GM13976 (cell line): ENCODE measurements at regions not wholly inside any gene's neighbourhood (a gene's known extent, or its start where the extent isn't known, plus 50 kb on each side); places are given as distances from the start of the nearest gene placed in this dataset.

Experiments
- DNase-seq: peaks from one replicate; pipeline ENCODE4 v3.0.0; 2012; ENCODE audit warnings: low spot score
- in situ Hi-C: fragments of 300-500 bp; cut with MboI; formaldehyde crosslinking; loops from one replicate; pipeline ENCODE4 v1.12.0; 2022; ENCODE audit warnings: low sequenced_read_pairs, mixed read lengths, inconsistent platforms; ENCODE audit not compliant: unreplicated experiment
- TF ChIP-seq, protein P1 (sequence below): IDR thresholded peaks from 2 replicates; pipeline ENCODE4 v1.5.1; 2012; ENCODE audit warnings: borderline replicate concordance, mild to moderate bottlenecking; ENCODE audit not compliant: insufficient read depth; ENCODE audit errors: extremely low read depth, missing control alignments, control extremely low read depth

DNA sequence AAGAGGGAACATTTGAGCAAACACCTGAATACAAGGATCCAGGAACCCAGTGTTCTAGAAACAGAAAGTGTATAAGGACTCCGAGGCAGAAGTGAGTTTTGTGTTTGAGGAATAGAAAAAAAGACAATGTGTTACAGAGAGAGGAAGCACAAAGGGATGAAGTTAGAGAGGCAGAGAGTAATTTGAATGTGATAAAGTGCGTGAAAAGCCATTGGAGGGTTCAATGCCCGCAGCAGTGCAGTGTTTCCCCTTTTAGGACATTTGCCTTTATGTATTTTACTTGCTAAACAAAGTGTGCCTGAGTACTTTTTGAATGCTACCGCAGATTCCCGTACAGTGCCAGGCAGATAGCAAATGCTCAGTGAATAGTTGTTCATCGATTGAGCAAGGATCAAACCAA, 508.5 kb downstream of the RAB38 start:
- TF ChIP-seq, protein P1, sequence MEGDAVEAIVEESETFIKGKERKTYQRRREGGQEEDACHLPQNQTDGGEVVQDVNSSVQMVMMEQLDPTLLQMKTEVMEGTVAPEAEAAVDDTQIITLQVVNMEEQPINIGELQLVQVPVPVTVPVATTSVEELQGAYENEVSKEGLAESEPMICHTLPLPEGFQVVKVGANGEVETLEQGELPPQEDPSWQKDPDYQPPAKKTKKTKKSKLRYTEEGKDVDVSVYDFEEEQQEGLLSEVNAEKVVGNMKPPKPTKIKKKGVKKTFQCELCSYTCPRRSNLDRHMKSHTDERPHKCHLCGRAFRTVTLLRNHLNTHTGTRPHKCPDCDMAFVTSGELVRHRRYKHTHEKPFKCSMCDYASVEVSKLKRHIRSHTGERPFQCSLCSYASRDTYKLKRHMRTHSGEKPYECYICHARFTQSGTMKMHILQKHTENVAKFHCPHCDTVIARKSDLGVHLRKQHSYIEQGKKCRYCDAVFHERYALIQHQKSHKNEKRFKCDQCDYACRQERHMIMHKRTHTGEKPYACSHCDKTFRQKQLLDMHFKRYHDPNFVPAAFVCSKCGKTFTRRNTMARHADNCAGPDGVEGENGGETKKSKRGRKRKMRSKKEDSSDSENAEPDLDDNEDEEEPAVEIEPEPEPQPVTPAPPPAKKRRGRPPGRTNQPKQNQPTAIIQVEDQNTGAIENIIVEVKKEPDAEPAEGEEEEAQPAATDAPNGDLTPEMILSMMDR: no peak
- in situ Hi-C loops: no loop called here
- DNase-seq: no peak

- in situ Hi-C loops: no loop called here
- TF ChIP-seq, protein P1: no peak
- DNase-seq: no peak
These were observed 513.0 kb downstream of the RAB38 start for GRCh38 chr11:87662287-87662686.

DNA sequence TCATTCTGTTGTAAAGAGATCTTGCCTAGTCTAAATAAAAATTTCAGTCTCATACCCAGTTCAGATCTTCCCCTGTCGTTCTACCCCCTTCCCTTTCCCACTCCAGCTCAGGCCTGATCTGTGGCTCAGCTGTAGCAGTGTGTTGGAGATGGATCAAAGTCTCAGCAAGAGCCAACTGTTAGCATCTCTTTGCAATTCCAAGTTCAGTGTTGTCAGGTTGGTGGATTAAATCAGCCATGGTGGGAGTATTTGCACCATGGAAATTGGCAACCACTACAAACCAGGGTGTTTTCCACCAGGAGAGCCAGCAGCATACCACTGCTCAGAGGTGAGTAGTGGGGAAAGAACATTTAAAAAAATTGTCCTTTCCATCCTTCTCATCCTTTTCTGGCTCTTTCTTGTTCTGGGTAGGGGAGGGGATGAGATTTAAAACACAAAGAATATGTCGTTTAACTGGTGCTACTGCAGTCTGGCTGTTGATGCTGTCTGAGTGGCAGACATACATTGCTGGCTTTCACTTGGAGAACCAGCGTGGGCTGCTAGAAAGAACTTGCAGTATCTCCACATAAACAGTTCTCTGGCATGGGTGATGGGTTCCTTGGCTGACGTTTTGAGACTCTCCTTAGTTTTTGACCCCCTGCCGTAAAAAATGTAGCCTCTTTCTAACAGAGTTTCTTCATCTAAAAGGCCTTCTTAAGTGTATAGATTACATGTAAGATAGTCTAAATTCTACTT, 514.1 kb downstream of the RAB38 start:
- in situ Hi-C loops: no loop called here
- no peak for DNase-seq
- TF ChIP-seq, protein P1: no peak

DNA sequence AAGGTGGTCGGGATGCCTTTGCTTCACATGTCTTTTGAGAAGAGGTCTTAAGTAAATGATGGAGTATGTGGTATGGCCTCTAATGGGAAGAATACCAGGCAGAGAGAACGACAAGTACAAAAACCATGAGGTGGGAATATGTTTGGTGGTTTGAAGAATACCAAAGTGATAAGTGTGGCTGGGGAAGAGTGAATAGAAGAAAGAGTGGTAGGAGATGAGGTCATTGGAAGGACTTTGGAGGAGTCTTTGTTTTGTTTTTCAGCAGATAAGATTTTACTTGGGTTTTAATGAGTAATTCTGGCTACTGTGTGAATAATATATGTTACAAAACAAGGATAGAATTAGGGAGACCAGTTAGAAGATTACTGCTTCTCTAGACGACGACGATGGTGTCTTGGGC, 515.4 kb downstream of the RAB38 start:
- in situ Hi-C loops: no loop called here
- TF ChIP-seq, protein P1: no peak
- no peak for DNase-seq

DNA sequence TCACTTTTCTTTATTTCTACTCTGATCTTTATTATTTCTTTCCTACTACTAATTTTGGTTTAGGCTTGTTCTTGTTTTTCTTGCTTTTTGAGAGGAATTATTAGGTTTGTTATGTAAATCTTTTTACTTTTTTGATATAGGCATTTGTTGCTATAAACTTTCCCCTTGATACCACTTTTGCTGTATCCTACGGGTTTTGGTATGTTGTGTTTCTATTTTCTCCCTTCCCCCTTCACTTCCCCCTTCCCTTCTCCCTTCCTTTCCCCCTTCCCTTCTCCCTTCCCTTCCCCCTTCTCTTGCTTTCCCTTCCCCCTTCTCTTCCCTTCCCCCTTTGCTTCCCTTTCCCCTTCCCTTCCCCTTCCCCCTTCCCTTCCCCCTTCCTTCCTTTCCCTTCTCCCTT, 529.6 kb downstream of the RAB38 start:
- in situ Hi-C loops: no loop called here
- no peak for DNase-seq
- TF ChIP-seq, protein P1: no peak

DNA sequence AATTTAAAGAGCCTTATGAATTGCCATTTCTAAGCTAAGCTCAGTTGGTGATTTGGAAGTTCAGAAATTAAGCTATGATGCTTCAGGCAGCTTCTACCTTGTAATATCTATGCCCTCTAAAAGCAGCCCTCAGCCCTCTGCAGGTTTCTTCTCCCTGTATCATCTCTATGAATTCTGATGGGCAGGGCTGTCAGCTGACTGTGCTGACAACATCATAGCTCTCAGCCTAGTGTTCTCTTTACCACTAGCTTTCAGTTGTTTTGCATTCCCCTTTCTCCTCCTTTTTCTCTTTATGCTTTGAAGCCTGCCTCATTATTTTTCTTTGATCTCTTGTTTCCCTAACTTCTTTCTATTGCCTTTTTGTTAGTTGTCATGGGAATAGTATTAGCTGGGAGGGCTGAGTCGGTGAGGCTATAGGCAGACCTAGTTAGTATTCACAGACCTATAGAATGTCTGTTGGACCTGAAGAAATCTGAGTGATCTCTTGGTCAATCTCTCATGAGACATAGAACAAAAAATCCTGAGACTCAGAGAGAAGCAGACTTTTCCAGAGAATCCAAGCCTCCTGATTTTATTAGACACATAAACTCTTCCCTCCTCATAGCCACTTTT, 535.4 kb downstream of the RAB38 start:
- no peak for DNase-seq
- in situ Hi-C loops: no loop called here
- TF ChIP-seq, protein P1: no peak

- DNase-seq: no peak
- TF ChIP-seq, protein P1: no peak
- in situ Hi-C loops: no loop called here
These were observed 540.2 kb downstream of the RAB38 start for GRCh38 chr11:87635001-87635400.
